CD4-positive, alpha-beta T cell (primary cell): ENCODE measurements at regions not wholly inside any gene's neighbourhood (a gene's known extent, or its start where the extent isn't known, plus 50 kb on each side); places are given as distances from the start of the nearest gene placed in this dataset.
A peak's percentile ranks its signal among the peaks of the same experiment; 100 is the strongest.

Experiments
- ATAC-seq: fragments of 200-7000 bp; cut with Tn5 transposase; one replicate; pipeline ENCODE4 v1.10.0; 2022; ENCODE audit warnings: mild to moderate bottlenecking; ENCODE audit not compliant: poor library complexity
- CTCF ChIA-PET: fragments of 350-600 bp; sonication (Branson Sonifier 250); formaldehyde crosslinking; loops from one replicate; lab custom pipeline; 2021; ENCODE audit warnings: antibody characterized with exemption, inconsistent platforms; lab: Charles Lee
- POLR2A ChIA-PET: fragments of 350-600 bp; sonication (Branson Sonifier 250); formaldehyde crosslinking; loops from one replicate; lab custom pipeline; 2021; ENCODE audit warnings: antibody characterized with exemption, inconsistent platforms; lab: Charles Lee
- DNase-seq, 14 experiments: peaks; one replicate each; pipeline ENCODE4 v3.0.0-alpha.2; 2013 to 2020; ENCODE audit warnings: mixed read lengths in 2 of 14
- H3K27ac ChIP-seq, 2 donors: one replicate each; pipeline versions ENCODE4 v1.5.1 to v1.7.0; 2013; ENCODE audit warnings: low read length in 2 of 2, low read depth in 1 of 2, mild to moderate bottlenecking in 1 of 2
- H3K27me3 ChIP-seq, 2 experiments: 1 replicate in 1 of 2; 2 replicates in 1 of 2; pipeline versions ENCODE4 v1.6.1 to v1.7.0; 2013; ENCODE audit warnings: low read length in 2 of 2, control low read depth in 1 of 2, mild to moderate bottlenecking in 1 of 2, moderate library complexity in 1 of 2; ENCODE audit not compliant: insufficient read depth in 2 of 2, control insufficient read depth in 1 of 2
- H3K36me3 ChIP-seq: one replicate; pipeline ENCODE4 v1.6.1; 2013; ENCODE audit warnings: low read length, control low read depth; ENCODE audit not compliant: insufficient read depth
- H3K4me1 ChIP-seq: one replicate; pipeline ENCODE4 v1.6.1; 2013; ENCODE audit warnings: low read length, control low read depth; ENCODE audit not compliant: insufficient read depth
- H3K4me3 ChIP-seq: one replicate; pipeline ENCODE4 v1.5.1; 2013; ENCODE audit warnings: mild to moderate bottlenecking, low read length, moderate library complexity
- H3K9me3 ChIP-seq, 2 experiments: 1 replicate in 1 of 2; 2 replicates in 1 of 2; pipeline versions ENCODE4 v1.6.1 to v1.7.0; 2013; ENCODE audit warnings: low read length in 2 of 2, mild to moderate bottlenecking in 2 of 2, control low read depth in 1 of 2, moderate library complexity in 1 of 2; ENCODE audit not compliant: control insufficient read depth in 1 of 2, insufficient read depth in 1 of 2
- H3K27ac Mint-ChIP-seq: one replicate; pipeline ENCODE4 v1.8.0; 2020; ENCODE audit warnings: mixed read lengths
- H3K27me3 Mint-ChIP-seq: one replicate; pipeline ENCODE4 v1.8.0; 2021; ENCODE audit warnings: mixed read lengths
- H3K36me3 Mint-ChIP-seq: one replicate; pipeline ENCODE4 v1.8.0; 2021; ENCODE audit warnings: low read depth, mixed read lengths
- H3K4me1 Mint-ChIP-seq: one replicate; pipeline ENCODE4 v1.8.0; 2021; ENCODE audit warnings: low read depth, mixed read lengths
- H3K4me3 Mint-ChIP-seq: one replicate; pipeline ENCODE4 v1.8.0; 2020; ENCODE audit warnings: mild to moderate bottlenecking, mixed read lengths
- H3K9me3 Mint-ChIP-seq: one replicate; pipeline ENCODE4 v1.8.0; 2020; ENCODE audit warnings: mixed read lengths
- intact Hi-C, 2 experiments: fragments of 100-400 bp; cut with DNase I in 1 of 2; cut with micrococcal nuclease in 1 of 2; formaldehyde crosslinking; loops; one replicate each; pipeline versions ENCODE4 v1.15.1 to v1.9.0; 2023 to 2025; cut with DNase I, micrococcal nuclease
- TF ChIP-seq, protein P1 (sequence below): fragments of 200-600 bp; IDR thresholded peaks from one replicate; pipeline ENCODE4 v1.8.0; 2022; ENCODE audit warnings: antibody characterized with exemption, mild to moderate bottlenecking

DNA sequence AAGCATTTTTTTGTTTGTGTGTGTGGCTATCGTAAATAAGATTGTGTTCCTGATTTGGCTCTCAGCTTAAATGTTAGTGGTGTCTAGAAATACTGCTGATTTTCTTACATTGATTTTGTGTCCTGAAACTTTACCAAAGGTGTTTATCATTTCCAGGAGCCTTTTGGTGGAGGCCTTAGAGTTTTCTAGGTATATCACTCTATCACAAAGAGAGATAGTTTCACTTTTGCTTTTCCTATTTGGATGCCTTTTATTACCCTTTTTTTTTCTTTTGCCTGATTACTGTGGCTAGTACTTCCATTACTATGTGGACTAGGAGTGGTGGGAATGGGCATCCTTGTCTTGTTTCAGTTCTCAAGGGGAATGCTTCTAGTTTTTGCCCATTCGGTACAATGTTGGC, 109.6 kb downstream of the S1PR1 start:
- Mint-ChIP-seq H3K27me3 (no peaks in the 10 kb centered on the region), H3K4me3 (peak overlapping the region; percentile 76), H3K4me1 (peaks cover 39% of the 10 kb centered on the region), H3K27ac (peak overlapping the region; percentile 48), H3K9me3 (peaks cover 9% of the 10 kb centered on the region), H3K36me3 (no peaks in the 10 kb centered on the region)
- DNase-seq (peak in 1 of 14 experiments; percentile 45), ATAC-seq (no peak)
- no peaks in the 10 kb centered on the region for H3K27me3 ChIP-seq
- H3K9me3 ChIP-seq: no peaks in the 10 kb centered on the region
- H3K36me3 ChIP-seq: no peaks in the 10 kb centered on the region
- TF ChIP-seq, protein P1, sequence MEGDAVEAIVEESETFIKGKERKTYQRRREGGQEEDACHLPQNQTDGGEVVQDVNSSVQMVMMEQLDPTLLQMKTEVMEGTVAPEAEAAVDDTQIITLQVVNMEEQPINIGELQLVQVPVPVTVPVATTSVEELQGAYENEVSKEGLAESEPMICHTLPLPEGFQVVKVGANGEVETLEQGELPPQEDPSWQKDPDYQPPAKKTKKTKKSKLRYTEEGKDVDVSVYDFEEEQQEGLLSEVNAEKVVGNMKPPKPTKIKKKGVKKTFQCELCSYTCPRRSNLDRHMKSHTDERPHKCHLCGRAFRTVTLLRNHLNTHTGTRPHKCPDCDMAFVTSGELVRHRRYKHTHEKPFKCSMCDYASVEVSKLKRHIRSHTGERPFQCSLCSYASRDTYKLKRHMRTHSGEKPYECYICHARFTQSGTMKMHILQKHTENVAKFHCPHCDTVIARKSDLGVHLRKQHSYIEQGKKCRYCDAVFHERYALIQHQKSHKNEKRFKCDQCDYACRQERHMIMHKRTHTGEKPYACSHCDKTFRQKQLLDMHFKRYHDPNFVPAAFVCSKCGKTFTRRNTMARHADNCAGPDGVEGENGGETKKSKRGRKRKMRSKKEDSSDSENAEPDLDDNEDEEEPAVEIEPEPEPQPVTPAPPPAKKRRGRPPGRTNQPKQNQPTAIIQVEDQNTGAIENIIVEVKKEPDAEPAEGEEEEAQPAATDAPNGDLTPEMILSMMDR: no peak
- intact Hi-C loops: no loop called here
- H3K4me1 ChIP-seq: no peaks in the 10 kb centered on the region
- CTCF ChIA-PET: interaction anchor here (1.7 kb wide), 1 partner anchor 11 kb away, joined by 9 read pairs; no protein-coding TSS in a partner anchor
- POLR2A ChIA-PET: interaction anchor here (1.1 kb wide), 1 partner anchor 37 kb away, joined by 4 read pairs; no protein-coding TSS in a partner anchor
- no peak overlapping the region for H3K27ac ChIP-seq
- H3K4me3 ChIP-seq: no peak overlapping the region

DNA sequence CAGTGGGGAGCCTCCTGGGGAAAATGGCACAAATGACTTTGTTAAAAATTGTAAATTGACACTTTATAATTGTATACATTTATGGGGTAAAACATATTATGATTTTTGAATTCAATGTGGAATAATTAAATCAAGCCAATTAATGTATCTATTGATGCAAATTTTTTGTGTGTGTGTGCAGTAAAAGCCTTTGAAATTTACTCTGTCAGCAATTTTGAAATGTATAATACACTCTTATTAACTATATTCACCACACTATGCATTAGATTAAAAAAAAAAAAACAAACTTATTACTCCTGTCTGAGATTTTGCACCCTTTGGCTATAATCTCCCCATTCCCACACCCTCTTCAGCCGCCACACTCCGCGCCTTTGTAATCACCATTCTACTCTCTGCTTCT, 119.2 kb downstream of the S1PR1 start:
- POLR2A ChIA-PET: interaction anchor here (1.9 kb wide), 1 partner anchor 47 kb away, joined by 13 read pairs; no protein-coding TSS in a partner anchor
- CTCF ChIA-PET: interaction anchor here (3.4 kb wide), 1 partner anchor 46 kb away, joined by 20 read pairs; no protein-coding TSS in a partner anchor
- H3K4me1 ChIP-seq: peaks cover 7% of the 10 kb centered on the region
- Mint-ChIP-seq H3K4me1 (peaks cover 9% of the 10 kb centered on the region), H3K27me3 (no peaks in the 10 kb centered on the region), H3K27ac (no peak overlapping the region), H3K36me3 (no peaks in the 10 kb centered on the region), H3K9me3 (no peaks in the 10 kb centered on the region), H3K4me3 (no peak overlapping the region)
- no peaks in the 10 kb centered on the region for H3K27me3 ChIP-seq
- TF ChIP-seq, protein P1: no peak
- no peaks in the 10 kb centered on the region for H3K9me3 ChIP-seq
- no peak overlapping the region for H3K27ac ChIP-seq
- H3K4me3 ChIP-seq: no peak overlapping the region
- DNase-seq: no peak
- ATAC-seq: no peak
- intact Hi-C loops: loop anchor here (2.0 to 5.0 kb wide), 6 partner anchors 67 to 459 kb away; partner anchors contain the start of genes S1PR1 (in 2 of the 2) and SLC30A7 (in 1 of the 2)
- no peaks in the 10 kb centered on the region for H3K36me3 ChIP-seq

DNA sequence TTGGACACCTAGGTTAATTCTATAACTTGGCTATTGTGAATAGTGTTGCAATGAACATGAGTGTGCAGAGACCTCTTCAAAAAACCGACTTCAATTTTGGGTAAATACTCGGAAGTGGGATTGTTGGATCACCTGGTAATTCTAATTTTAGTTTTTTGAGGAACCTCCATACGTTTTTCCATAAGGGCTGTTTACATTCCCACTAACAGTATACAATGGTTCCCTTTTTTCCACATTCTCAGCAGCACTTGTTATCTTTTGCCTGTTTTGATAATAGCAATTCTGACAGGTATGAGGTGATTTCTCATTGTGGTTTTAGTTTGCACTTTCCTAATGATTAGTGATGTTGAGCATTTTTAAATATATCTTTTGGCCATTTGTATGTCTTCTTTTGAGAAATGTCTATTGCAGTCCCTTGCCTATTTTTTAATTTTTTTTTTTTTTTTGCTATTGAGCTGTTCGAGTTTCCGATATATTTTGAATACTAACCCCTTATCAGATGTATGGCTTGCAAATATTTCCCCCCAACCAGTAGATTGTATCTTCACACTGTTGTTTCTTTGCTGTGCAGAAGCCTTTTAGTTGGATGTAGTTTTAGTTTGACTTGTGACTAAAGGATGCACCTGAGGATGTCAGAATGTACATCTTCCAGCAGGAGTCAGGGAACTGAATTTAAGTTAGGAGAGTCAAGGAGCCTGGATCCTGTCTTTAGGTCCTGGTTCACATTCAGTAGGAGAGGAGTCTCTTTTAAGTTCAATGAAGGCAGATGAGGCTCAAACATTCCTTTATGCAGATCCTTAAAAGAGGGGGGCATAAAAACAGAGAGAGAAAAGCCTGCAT, 120.0 kb downstream of the S1PR1 start:
- H3K4me1 ChIP-seq: peaks cover 7% of the 10 kb centered on the region
- intact Hi-C loops: loop anchor here (1.0 to 5.0 kb wide), 8 partner anchors 48 to 460 kb away; partner anchors contain the start of genes S1PR1 (in 2 of the 2) and SLC30A7 (in 1 of the 2)
- CTCF ChIA-PET: interaction anchor here (0.8 to 2.6 kb wide), 21 partner anchors 9 to 450 kb away, joined by 3 to 48 read pairs (median 5); no protein-coding TSS in a partner anchor
- DNase-seq (no peak), ATAC-seq (no peak)
- no peaks in the 10 kb centered on the region for H3K9me3 ChIP-seq
- H3K27ac Mint-ChIP-seq: peak overlapping the region; percentile 5
- no peaks in the 10 kb centered on the region for H3K36me3 Mint-ChIP-seq
- no peaks in the 10 kb centered on the region for H3K27me3 ChIP-seq
- peaks cover 9% of the 10 kb centered on the region for H3K4me1 Mint-ChIP-seq
- TF ChIP-seq, protein P1: no peak
- POLR2A ChIA-PET: interaction anchor here (0.7 to 2.5 kb wide), 4 partner anchors 47 to 462 kb away, joined by 3 to 50 read pairs (median 8); partner anchors contain the start of genes EXTL2 and S1PR1
- no peaks in the 10 kb centered on the region for H3K36me3 ChIP-seq
- H3K27me3 Mint-ChIP-seq: no peaks in the 10 kb centered on the region
- H3K27ac ChIP-seq: no peak overlapping the region
- H3K9me3 Mint-ChIP-seq: no peaks in the 10 kb centered on the region
- no peak overlapping the region for H3K4me3 Mint-ChIP-seq
- no peak overlapping the region for H3K4me3 ChIP-seq
